ENCODE measurements at regions not wholly inside any gene's neighbourhood (a gene's known extent, or its start where the extent isn't known, plus 50 kb on each side); places are given as distances from the start of the nearest gene placed in this dataset.

DNA sequence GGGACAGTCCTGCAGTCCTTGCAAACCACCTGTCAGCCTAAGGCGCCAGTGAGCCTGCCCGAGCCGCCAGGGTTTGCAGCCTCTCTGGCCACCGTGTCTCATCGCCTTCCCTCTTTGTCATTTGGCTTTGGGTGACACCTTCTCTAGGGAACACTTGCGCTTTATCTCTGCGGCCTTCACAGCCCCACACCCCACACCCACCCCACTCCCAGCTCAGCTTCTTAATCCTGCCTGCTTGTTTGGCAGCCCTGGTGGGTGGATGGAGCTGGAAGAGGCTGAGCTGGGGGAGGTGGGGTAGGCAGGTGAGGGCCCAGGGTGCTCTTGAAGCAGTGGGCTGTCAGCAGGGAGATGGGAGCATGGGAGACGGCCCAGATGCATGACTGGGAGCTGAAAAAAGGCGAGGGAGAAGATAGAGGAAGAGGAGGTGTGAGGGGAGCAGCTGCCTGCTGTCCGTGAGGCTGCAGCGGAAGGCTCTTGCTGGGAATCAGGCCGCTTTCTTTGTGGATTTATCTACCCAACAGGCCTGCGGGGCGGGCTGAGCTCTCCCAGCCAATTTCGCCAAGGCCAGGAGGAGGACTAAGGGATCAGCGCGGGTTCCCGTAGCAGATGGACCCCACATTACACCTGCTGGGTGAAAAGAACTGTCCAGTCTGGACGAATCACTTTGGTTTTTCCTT is 97.5 kb upstream of the STOX2 start:
- TF ChIP-seq POLR2A (IDR thresholded peaks at IDR 0.05; ENCODE audit: low read depth) (no peak), POLR2AphosphoS5 (IDR thresholded peaks at IDR 0.05) (no peak)
- TF ChIP-seq, protein P1, sequence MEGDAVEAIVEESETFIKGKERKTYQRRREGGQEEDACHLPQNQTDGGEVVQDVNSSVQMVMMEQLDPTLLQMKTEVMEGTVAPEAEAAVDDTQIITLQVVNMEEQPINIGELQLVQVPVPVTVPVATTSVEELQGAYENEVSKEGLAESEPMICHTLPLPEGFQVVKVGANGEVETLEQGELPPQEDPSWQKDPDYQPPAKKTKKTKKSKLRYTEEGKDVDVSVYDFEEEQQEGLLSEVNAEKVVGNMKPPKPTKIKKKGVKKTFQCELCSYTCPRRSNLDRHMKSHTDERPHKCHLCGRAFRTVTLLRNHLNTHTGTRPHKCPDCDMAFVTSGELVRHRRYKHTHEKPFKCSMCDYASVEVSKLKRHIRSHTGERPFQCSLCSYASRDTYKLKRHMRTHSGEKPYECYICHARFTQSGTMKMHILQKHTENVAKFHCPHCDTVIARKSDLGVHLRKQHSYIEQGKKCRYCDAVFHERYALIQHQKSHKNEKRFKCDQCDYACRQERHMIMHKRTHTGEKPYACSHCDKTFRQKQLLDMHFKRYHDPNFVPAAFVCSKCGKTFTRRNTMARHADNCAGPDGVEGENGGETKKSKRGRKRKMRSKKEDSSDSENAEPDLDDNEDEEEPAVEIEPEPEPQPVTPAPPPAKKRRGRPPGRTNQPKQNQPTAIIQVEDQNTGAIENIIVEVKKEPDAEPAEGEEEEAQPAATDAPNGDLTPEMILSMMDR (IDR thresholded peaks at IDR 0.05), result no peak
